Heart right ventricle (tissue), 16 donors: ENCODE measurements at regions not wholly inside any gene's neighbourhood (a gene's known extent, or its start where the extent isn't known, plus 50 kb on each side); places are given as distances from the start of the nearest gene placed in this dataset.

ENCODE experiments used
- ATAC-seq, 8 donors: fragments of 200-7000 bp; cut with Tn5 transposase; one replicate each; pipeline ENCODE4 v1.9.1; 2020; ENCODE audit warnings: mild to moderate bottlenecking in 8 of 8, moderate library complexity in 8 of 8, moderate number of reproducible peaks in 1 of 8
- DNase-seq, 2 donors: peaks; one replicate each; pipeline ENCODE4 v3.0.0-alpha.2; 2020
- H3K27ac ChIP-seq, 10 donors: fragments of 200-600 bp; sonication (generic) in 2 of 10; one replicate each; pipeline versions ENCODE4 v1.5.0 to v1.8.0; 2020 to 2022; ENCODE audit warnings: mild to moderate bottlenecking in 3 of 10
- H3K27me3 ChIP-seq, 7 donors: fragments of 200-600 bp; one replicate each; pipeline ENCODE4 v1.8.0; 2021 to 2022; ENCODE audit warnings: mild to moderate bottlenecking in 2 of 7
- H3K36me3 ChIP-seq, 9 donors: fragments of 200-600 bp; sonication (generic) in 1 of 9; one replicate each; pipeline versions ENCODE4 v1.5.0 to v1.8.0; 2020 to 2022; ENCODE audit warnings: mild to moderate bottlenecking in 2 of 9
- H3K4me1 ChIP-seq, 9 donors: fragments of 200-600 bp; sonication (generic) in 1 of 9; one replicate each; pipeline versions ENCODE4 v1.5.0 to v1.8.0; 2020 to 2022; ENCODE audit warnings: mild to moderate bottlenecking in 4 of 9
- H3K4me3 ChIP-seq, 10 donors: fragments of 200-600 bp; sonication (generic) in 2 of 10; one replicate each; pipeline versions ENCODE4 v1.5.0 to v1.8.0; 2020 to 2022; ENCODE audit warnings: mild to moderate bottlenecking in 7 of 10, moderate library complexity in 2 of 10
- H3K9me3 ChIP-seq, 11 donors: fragments of 200-600 bp in 10 of 11; sonication (generic) in 2 of 11; one replicate each; pipeline versions ENCODE4 v1.5.0 to v1.8.0; 2013 to 2022; ENCODE audit warnings: mild to moderate bottlenecking in 2 of 11, control low read depth in 1 of 11, moderate library complexity in 1 of 11
- CTCF ChIP-seq, 9 donors: fragments of 200-600 bp; sonication (generic) in 2 of 9; IDR thresholded peaks; one replicate each; pipeline versions ENCODE4 v1.5.0 to v1.8.0; 2021 to 2022; ENCODE audit warnings: antibody characterized with exemption in 9 of 9, mild to moderate bottlenecking in 5 of 9, moderate library complexity in 1 of 9
- WGBS, 2 donors: extraction: QIAGEN DNeasy Blood & Tissue Kit; methylation state at CpG; one replicate each; pipeline ENCODE4 v1.1.7; 2013; ENCODE audit warnings: inconsistent platforms in 1 of 2; 5-methylcytosine and 5-hydroxymethylcytosine counted together
- intact Hi-C, 10 donors: fragments of 100-400 bp; cut with DNase I; formaldehyde crosslinking; loops; one replicate each; pipeline versions ENCODE4 v1.11.1 to v1.14.2; 2022
- donor health status: Arrhythmogenic right ventricular cardiomyopathy.
- donor health status: ischemic (EF 13 %, LVEDD 7.1; RV severe dilation, severe dysfunction).
- donor health status: healthy with polysubstance abuse.
- donor health status: DM: no; HTN: yes; CAD: no.
- donor health status: DM: no; HTN: no; CAD: no.
- donor health status: ischemic (EF 25% LVEDD 6.9; RV normal size, moderate dysfunction).
- donor health status: ischemic (EF 25% LVEDD 5.7; RV mildly dilated, moderate dysfunction).
- donor health status: healthy.
- donor health status: DM: yes; HTN: yes; CAD: no.
- donor health status: Ischemic cardiomyopathy.
- donor health status: ischemic (EF 35%, LVEDD 5.7; RV mildly dilated, moderate dysfunction).
- donor health status: nonischemic (EF 11% LVEDD 7.7; RV severe dilation, severe dysfunction).
- donor health status: DM: yes; HTN: yes; CAD: no.
- donor health status: PGD.
- donor health status: ischemic (EF 29% LVEDD 5.4; RV normal size, mild dysfunction).
- donor health status: nonischemic (EF 23%, LVEDD 6.1; RV moderate dilation, normal function).

- 87 to 93% methylated on average over 2 of the region's 2 CpGs for WGBS, 2 donors
- no peaks in the 10 kb centered on the region for H3K9me3 ChIP-seq
- no peak overlapping the region for H3K4me3 ChIP-seq
- H3K27me3 ChIP-seq = no peaks in the 10 kb centered on the region
- H3K27ac ChIP-seq = peak overlapping the region in 1 of 10 donors; percentile 12
- H3K36me3 ChIP-seq = no peaks in the 10 kb centered on the region
- TF ChIP-seq CTCF (IDR thresholded peaks at IDR 0.05) = no peak
- intact Hi-C loops = no loop called here
- peaks cover 0 to 44% (median 10%) of the 10 kb centered on the region in 9 donors for H3K4me1 ChIP-seq
- no peak for ATAC-seq
- DNase-seq = no peak
These were observed 194.0 kb downstream of the NRIP1 start for GRCh38 chr21:14870853-14871149.

GRCh38 chr21:14869984-14870852 is 194.6 kb downstream of the NRIP1 start:
- TF ChIP-seq CTCF (IDR thresholded peaks at IDR 0.05) = no peak
- intact Hi-C loops = loop anchor here in 7 of 10 donors (5.0 to 10.0 kb wide), 6 partner anchors 105 to 725 kb away; partner anchors contain the start of gene NRIP1 (in 4 of the 7)
- Histone ChIP-seq H3K27ac (peak overlapping the region in 1 of 10 donors; percentile 78), H3K27me3 (no peaks in the 10 kb centered on the region), H3K36me3 (no peaks in the 10 kb centered on the region), H3K4me1 (peaks cover 0 to 45% (median 10%) of the 10 kb centered on the region in 9 donors), H3K4me3 (no peak overlapping the region), H3K9me3 (no peaks in the 10 kb centered on the region)
- ATAC-seq = no peak
- DNase-seq = no peak
- 71 to 80% methylated on average over 5 of the region's 5 CpGs for WGBS, 2 donors

- DNase-seq (no peak), ATAC-seq (no peak)
- H3K4me1 ChIP-seq = peaks cover 0 to 61% (median 17%) of the 10 kb centered on the region in 9 donors
- intact Hi-C loops = loop anchor here in 7 of 10 donors (5.0 to 10.0 kb wide), 6 partner anchors 108 to 728 kb away; partner anchors contain the start of gene NRIP1 (in 4 of the 7)
- no peaks in the 10 kb centered on the region for H3K36me3 ChIP-seq
- H3K4me3 ChIP-seq = no peak overlapping the region
- H3K27me3 ChIP-seq = no peaks in the 10 kb centered on the region
- TF ChIP-seq CTCF (IDR thresholded peaks at IDR 0.05) = no peak
- WGBS, 2 donors = 95 to 96% methylated on average over 3 of the region's 3 CpGs
- no peaks in the 10 kb centered on the region for H3K9me3 ChIP-seq
- no peak overlapping the region for H3K27ac ChIP-seq
These were observed 197.7 kb downstream of the NRIP1 start for GRCh38 chr21:14866859-14867765.
